ENCODE measurements at regions not wholly inside any gene's neighbourhood (a gene's known extent, or its start where the extent isn't known, plus 50 kb on each side); places are given as distances from the start of the nearest gene placed in this dataset.

GRCh38 chr1:187641907-187642306 is 813.2 kb downstream of the PLA2G4A start:
- TF ChIP-seq EZH2 (IDR thresholded peaks at IDR 0.05; ENCODE audit: insufficient read depth, poor library complexity, severe bottlenecking) (no peak), EZH2phosphoT487 (IDR thresholded peaks at IDR 0.05; ENCODE audit: insufficient read depth, low read depth) (no peak)
